K562 (cell line): ENCODE measurements at regions not wholly inside any gene's neighbourhood (a gene's known extent, or its start where the extent isn't known, plus 50 kb on each side); places are given as distances from the start of the nearest gene placed in this dataset.

Experiments
- ATAC-seq: fragments of 200-7000 bp; cut with Tn5 transposase; 3 replicates; pipeline ENCODE4 v1.9.1; 2020; ENCODE audit warnings: moderate library complexity
- BruUV-seq: library from RNA; stranded (reverse); fragments of 400-500 nt; replicated peaks from 2 replicates; lab custom pipeline; 2021; lab: Mats Ljungman, UMichigan
- CTCF ChIA-PET: fragments of 300-600 bp; formaldehyde crosslinking; extraction: SDS; loops from one replicate; lab custom pipeline; 2021; ENCODE audit warnings: low intra/inter-chr PET ratio; lab: Yijun Ruan, JAX
- POLR2A ChIA-PET: fragments of 300-600, 350-650 bp; sonication (Branson Sonifier 250); formaldehyde crosslinking; extraction: SDS; loops from one replicate; lab custom pipeline; 2021; ENCODE audit warnings: antibody characterized with exemption, inconsistent platforms; lab: Yijun Ruan, JAX
- DNase-seq, 4 experiments: peaks; one replicate each; pipeline versions ENCODE4 v3.0.0 to v3.0.0-alpha.2; 2011 to 2018; ENCODE audit warnings: low spot score in 3 of 4, mixed read lengths in 3 of 4; ENCODE audit errors: extremely low read depth in 1 of 4
- FAIRE-seq: peaks from 2 replicates; lab custom pipeline; 2011; peaks lifted over from hg19 to GRCh38; lab: Jason Lieb, UNC
- H2AFZ ChIP-seq: 2 replicates; pipeline ENCODE4 v1.6.0; 2011; ENCODE audit warnings: low read depth, low read length, control low read depth, inconsistent platforms
- H3K27ac ChIP-seq: fragments of 200-600 bp; 3 replicates; pipeline ENCODE4 v1.8.0; 2011; ENCODE audit warnings: low read depth, mild to moderate bottlenecking, control low read depth, inconsistent platforms, low read length, moderate library complexity, mixed read lengths; ENCODE audit errors: extremely low read depth
- H3K27me3 ChIP-seq, 2 experiments: fragments of 300-600 bp in 1 of 2; 2 replicates in 1 of 2; 3 replicates in 1 of 2; pipeline versions ENCODE4 v1.6.0 to v1.8.0; 2011; ENCODE audit warnings: inconsistent platforms in 2 of 2, low read length in 2 of 2, mild to moderate bottlenecking in 1 of 2, mixed read lengths in 1 of 2, moderate library complexity in 1 of 2; ENCODE audit not compliant: control insufficient read depth in 2 of 2, insufficient read depth in 2 of 2
- H3K36me3 ChIP-seq: fragments of 300-600 bp; 3 replicates; pipeline ENCODE4 v1.8.0; 2011; ENCODE audit warnings: mild to moderate bottlenecking, low read length, inconsistent platforms; ENCODE audit not compliant: control insufficient read depth, insufficient read depth
- H3K4me1 ChIP-seq, 2 experiments: fragments of 200-600 bp in 1 of 2; replicated peaks in 1 of 2; 2 replicates in 1 of 2; 3 replicates in 1 of 2; pipeline versions ENCODE4 v1.5.1 to v1.8.0; 2011; ENCODE audit warnings: inconsistent platforms in 2 of 2, low read length in 2 of 2, mild to moderate bottlenecking in 1 of 2, mixed read lengths in 1 of 2, moderate library complexity in 1 of 2; ENCODE audit not compliant: control insufficient read depth in 2 of 2, insufficient read depth in 2 of 2
- H3K4me2 ChIP-seq: 2 replicates; pipeline ENCODE4 v1.6.1; 2011; ENCODE audit warnings: low read length, control low read depth, inconsistent platforms, mixed read lengths; ENCODE audit not compliant: insufficient read depth
- H3K4me3 ChIP-seq: fragments of 200-600 bp; sonication (generic), shearing (Covaris generic); 2 replicates; pipeline ENCODE4 v1.5.1; 2016; ENCODE audit warnings: control low read depth, inconsistent platforms
- H3K79me2 ChIP-seq: fragments of 200-600 bp; 3 replicates; pipeline ENCODE4 v1.8.0; 2011; ENCODE audit warnings: low read length, inconsistent platforms; ENCODE audit not compliant: control insufficient read depth, insufficient read depth
- H3K9ac ChIP-seq, 2 experiments: 2 replicates each; pipeline versions ENCODE4 v1.6.0 to v1.6.1; 2011; ENCODE audit warnings: low read depth in 2 of 2, low read length in 2 of 2, control low read depth in 1 of 2, inconsistent platforms in 1 of 2, mild to moderate bottlenecking in 1 of 2, mixed read lengths in 1 of 2; ENCODE audit not compliant: insufficient read depth in 1 of 2
- H3K9me1 ChIP-seq: one replicate; pipeline ENCODE4 v1.6.0; 2011; ENCODE audit warnings: inconsistent platforms, mild to moderate bottlenecking, low read length, moderate library complexity; ENCODE audit not compliant: control insufficient read depth, insufficient read depth
- H3K9me3 ChIP-seq: replicated peaks from 2 replicates; pipeline ENCODE4 v1.5.1; 2011; ENCODE audit warnings: low read depth, low read length, inconsistent platforms; ENCODE audit not compliant: control insufficient read depth, insufficient read depth
- H4K20me1 ChIP-seq: replicated peaks from 2 replicates; pipeline ENCODE4 v1.6.1; 2011; ENCODE audit warnings: low read length, inconsistent platforms, mixed read lengths; ENCODE audit not compliant: control insufficient read depth, insufficient read depth
- BRF1 ChIP-seq: IDR thresholded peaks from 3 replicates; pipeline ENCODE4 v1.6.1; 2011; ENCODE audit warnings: borderline replicate concordance, mild to moderate bottlenecking; ENCODE audit not compliant: insufficient read length; ENCODE audit errors: extremely low read depth
- CREBBP ChIP-seq: IDR thresholded peaks from one replicate; pipeline ENCODE4 v1.6.1; 2012; ENCODE audit warnings: low read depth, mild to moderate bottlenecking, control low read depth, inconsistent platforms, low read length
- FOXK1 ChIP-seq: sonication (generic); formaldehyde crosslinking; IDR thresholded peaks from 2 replicates; pipeline ENCODE4 v1.8.0; 2022; ENCODE audit warnings: missing genetic modification reagents, mild to moderate bottlenecking, borderline replicate concordance
- FOXK2 ChIP-seq, 2 experiments: fragments of 450-650 bp; IDR thresholded peaks in 1 of 2; conservative IDR thresholded peaks in 1 of 2; 2 replicates each; pipeline ENCODE4 v1.6.1; 2016; ENCODE audit warnings: low read depth in 2 of 2, mild to moderate bottlenecking in 1 of 2
- HDAC2 ChIP-seq: fragments of 450-650 bp; IDR thresholded peaks from 2 replicates; pipeline ENCODE4 v1.6.1; 2016; ENCODE audit warnings: mild to moderate bottlenecking
- HMGN3 ChIP-seq: IDR thresholded peaks from 2 replicates; pipeline ENCODE4 v1.6.1; 2011; ENCODE audit warnings: borderline replicate concordance, low read depth, mild to moderate bottlenecking, mixed read lengths, low read length; ENCODE audit not compliant: insufficient read length; ENCODE audit errors: extremely low read depth
- MTF1 ChIP-seq: fragments of 250-450 bp; sonication (Bioruptor Pico); IDR thresholded peaks from 2 replicates; pipeline ENCODE4 v1.9.0; 2021; ENCODE audit warnings: moderate library complexity, mild to moderate bottlenecking, inconsistent platforms, borderline replicate concordance
- PCBP1 ChIP-seq: fragments of 200-400 bp; formaldehyde crosslinking; IDR thresholded peaks from 2 replicates; pipeline ENCODE4 v1.6.1; 2018; ENCODE audit warnings: mild to moderate bottlenecking, low read depth, low read length; ENCODE audit not compliant: poor library complexity, severe bottlenecking
- POLR2B ChIP-seq: fragments of 450-650 bp; IDR thresholded peaks from 2 replicates; pipeline ENCODE4 v1.6.1; 2018; ENCODE audit warnings: low read depth; ENCODE audit not compliant: partially characterized antibody
- ZBTB7A ChIP-seq: IDR thresholded peaks from 2 replicates; pipeline ENCODE4 v1.6.1; 2011; ENCODE audit warnings: low read depth, mild to moderate bottlenecking, low read length, moderate library complexity, borderline replicate concordance; ENCODE audit not compliant: control insufficient read depth
- ZNF354B ChIP-seq: fragments of 250-450 bp; sonication (Bioruptor Pico); IDR thresholded peaks from 2 replicates; pipeline ENCODE4 v1.4.0; 2020
- WGBS: fragments of 100-300 bp; shearing (Covaris generic); methylation state at CpG from one replicate; pipeline ENCODE4 v1.1.6; 2016; ENCODE audit warnings: low coverage, mixed read lengths; ENCODE audit not compliant: insufficient coverage; ENCODE audit errors: missing lambda C conversion rate; 5-methylcytosine and 5-hydroxymethylcytosine counted together
- in situ Hi-C: fragments of 300-500 bp; cut with MboI; formaldehyde crosslinking; loops from 4 replicates; pipeline ENCODE4 v1.15.0; 2018; ENCODE audit warnings: inconsistent platforms, mixed read lengths
- intact Hi-C: fragments of 100-400 bp; cut with micrococcal nuclease; formaldehyde crosslinking; loops from 2 replicates; pipeline ENCODE4 v1.14.2; 2022
- TF ChIP-seq, protein P1 (sequence below): fragments of 250-450 bp; sonication (Bioruptor Pico); IDR thresholded peaks from 2 replicates; pipeline ENCODE4 v1.8.0; 2021; ENCODE audit warnings: borderline replicate concordance, mild to moderate bottlenecking, moderate library complexity; ENCODE audit not compliant: poor library complexity, severe bottlenecking
- TF ChIP-seq, protein P2 (sequence below): fragments of 250-450 bp; sonication (Bioruptor Pico); IDR thresholded peaks from 2 replicates; pipeline ENCODE4 v1.5.0; 2020; ENCODE audit warnings: mild to moderate bottlenecking, borderline replicate concordance
- TF ChIP-seq, protein P3 (sequence below): fragments of 150-350 bp; conservative IDR thresholded peaks from 2 replicates; pipeline ENCODE4 v1.6.1; 2014; ENCODE audit warnings: low read length
- TF ChIP-seq, protein P4 (sequence below): fragments of 450-650 bp; IDR thresholded peaks from one replicate; pipeline ENCODE4 v1.6.1; 2018; ENCODE audit warnings: mild to moderate bottlenecking, moderate library complexity; ENCODE audit not compliant: partially characterized antibody

DNA sequence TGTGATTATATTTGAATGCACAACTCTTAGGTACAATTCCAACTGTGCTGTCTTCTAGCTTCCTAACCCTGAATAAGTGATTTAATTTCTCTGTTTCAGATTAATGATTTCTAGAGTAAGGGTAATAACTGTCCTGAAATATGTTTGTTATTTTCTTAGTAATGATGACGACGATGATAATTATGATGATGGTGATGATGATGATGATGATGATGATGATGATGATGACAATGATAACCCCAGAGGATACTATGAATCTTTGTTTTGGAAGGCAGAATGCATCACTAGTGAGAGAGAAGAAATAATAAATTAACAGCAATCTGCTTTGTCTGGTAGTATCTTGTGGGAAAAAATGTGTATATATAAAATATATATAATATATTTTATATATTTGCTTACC lies 317.1 kb upstream of the CDH8 start:
- H3K9me1 ChIP-seq, result no peaks in the 10 kb centered on the region
- no peaks in the 10 kb centered on the region for H3K4me1 ChIP-seq
- H3K27ac ChIP-seq, result no peak overlapping the region
- in situ Hi-C loops (no loop called here), intact Hi-C loops (no loop called here)
- no peaks in the 10 kb centered on the region for H4K20me1 ChIP-seq
- no peak overlapping the region for H2AFZ ChIP-seq
- ChIA-PET CTCF (no interaction called here), POLR2A (no interaction called here)
- no peaks in the 10 kb centered on the region for H3K79me2 ChIP-seq
- no peak overlapping the region for H3K4me2 ChIP-seq
- no peaks in the 10 kb centered on the region for H3K9me3 ChIP-seq
- WGBS, result 0% methylated on average over 2 of the region's 2 CpGs
- no peaks in the 10 kb centered on the region for H3K36me3 ChIP-seq
- no peaks in the 10 kb centered on the region for H3K27me3 ChIP-seq
- FAIRE-seq (no peak), ATAC-seq (no peak), DNase-seq (no peak)
- no peak overlapping the region for H3K9ac ChIP-seq
- BruUV-seq, result no TSS peak
- no peak overlapping the region for H3K4me3 ChIP-seq
- TF ChIP-seq POLR2B, result no peak
- TF ChIP-seq, protein P1, sequence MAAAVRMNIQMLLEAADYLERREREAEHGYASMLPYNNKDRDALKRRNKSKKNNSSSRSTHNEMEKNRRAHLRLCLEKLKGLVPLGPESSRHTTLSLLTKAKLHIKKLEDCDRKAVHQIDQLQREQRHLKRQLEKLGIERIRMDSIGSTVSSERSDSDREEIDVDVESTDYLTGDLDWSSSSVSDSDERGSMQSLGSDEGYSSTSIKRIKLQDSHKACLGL, result no peak
- TF ChIP-seq FOXK2 (conservative IDR thresholded peaks at IDR 0.05 in 1 of 2, IDR thresholded peaks at IDR 0.05 in 1 of 2; ENCODE audit: low read depth in 2 of 2), result no peak
- no peak for TF ChIP-seq ZBTB7A
- no peak for TF ChIP-seq BRF1
- TF ChIP-seq CREBBP, result no peak
- no peak for TF ChIP-seq MTF1 (CRISPR knock-in tag)
- no peak for TF ChIP-seq FOXK1
- TF ChIP-seq PCBP1, result no peak
- TF ChIP-seq HMGN3, result no peak
- no peak for TF ChIP-seq HDAC2
- TF ChIP-seq, protein P2, sequence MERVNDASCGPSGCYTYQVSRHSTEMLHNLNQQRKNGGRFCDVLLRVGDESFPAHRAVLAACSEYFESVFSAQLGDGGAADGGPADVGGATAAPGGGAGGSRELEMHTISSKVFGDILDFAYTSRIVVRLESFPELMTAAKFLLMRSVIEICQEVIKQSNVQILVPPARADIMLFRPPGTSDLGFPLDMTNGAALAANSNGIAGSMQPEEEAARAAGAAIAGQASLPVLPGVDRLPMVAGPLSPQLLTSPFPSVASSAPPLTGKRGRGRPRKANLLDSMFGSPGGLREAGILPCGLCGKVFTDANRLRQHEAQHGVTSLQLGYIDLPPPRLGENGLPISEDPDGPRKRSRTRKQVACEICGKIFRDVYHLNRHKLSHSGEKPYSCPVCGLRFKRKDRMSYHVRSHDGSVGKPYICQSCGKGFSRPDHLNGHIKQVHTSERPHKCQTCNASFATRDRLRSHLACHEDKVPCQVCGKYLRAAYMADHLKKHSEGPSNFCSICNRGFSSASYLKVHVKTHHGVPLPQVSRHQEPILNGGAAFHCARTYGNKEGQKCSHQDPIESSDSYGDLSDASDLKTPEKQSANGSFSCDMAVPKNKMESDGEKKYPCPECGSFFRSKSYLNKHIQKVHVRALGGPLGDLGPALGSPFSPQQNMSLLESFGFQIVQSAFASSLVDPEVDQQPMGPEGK (CRISPR knock-in tag), result no peak
- TF ChIP-seq, protein P3, sequence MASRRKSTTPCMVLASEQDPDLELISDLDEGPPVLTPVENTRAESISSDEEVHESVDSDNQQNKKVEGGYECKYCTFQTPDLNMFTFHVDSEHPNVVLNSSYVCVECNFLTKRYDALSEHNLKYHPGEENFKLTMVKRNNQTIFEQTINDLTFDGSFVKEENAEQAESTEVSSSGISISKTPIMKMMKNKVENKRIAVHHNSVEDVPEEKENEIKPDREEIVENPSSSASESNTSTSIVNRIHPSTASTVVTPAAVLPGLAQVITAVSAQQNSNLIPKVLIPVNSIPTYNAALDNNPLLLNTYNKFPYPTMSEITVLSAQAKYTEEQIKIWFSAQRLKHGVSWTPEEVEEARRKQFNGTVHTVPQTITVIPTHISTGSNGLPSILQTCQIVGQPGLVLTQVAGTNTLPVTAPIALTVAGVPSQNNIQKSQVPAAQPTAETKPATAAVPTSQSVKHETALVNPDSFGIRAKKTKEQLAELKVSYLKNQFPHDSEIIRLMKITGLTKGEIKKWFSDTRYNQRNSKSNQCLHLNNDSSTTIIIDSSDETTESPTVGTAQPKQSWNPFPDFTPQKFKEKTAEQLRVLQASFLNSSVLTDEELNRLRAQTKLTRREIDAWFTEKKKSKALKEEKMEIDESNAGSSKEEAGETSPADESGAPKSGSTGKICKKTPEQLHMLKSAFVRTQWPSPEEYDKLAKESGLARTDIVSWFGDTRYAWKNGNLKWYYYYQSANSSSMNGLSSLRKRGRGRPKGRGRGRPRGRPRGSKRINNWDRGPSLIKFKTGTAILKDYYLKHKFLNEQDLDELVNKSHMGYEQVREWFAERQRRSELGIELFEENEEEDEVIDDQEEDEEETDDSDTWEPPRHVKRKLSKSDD, result no peak
- no peak for TF ChIP-seq ZNF354B (CRISPR knock-in tag)
- TF ChIP-seq, protein P4, sequence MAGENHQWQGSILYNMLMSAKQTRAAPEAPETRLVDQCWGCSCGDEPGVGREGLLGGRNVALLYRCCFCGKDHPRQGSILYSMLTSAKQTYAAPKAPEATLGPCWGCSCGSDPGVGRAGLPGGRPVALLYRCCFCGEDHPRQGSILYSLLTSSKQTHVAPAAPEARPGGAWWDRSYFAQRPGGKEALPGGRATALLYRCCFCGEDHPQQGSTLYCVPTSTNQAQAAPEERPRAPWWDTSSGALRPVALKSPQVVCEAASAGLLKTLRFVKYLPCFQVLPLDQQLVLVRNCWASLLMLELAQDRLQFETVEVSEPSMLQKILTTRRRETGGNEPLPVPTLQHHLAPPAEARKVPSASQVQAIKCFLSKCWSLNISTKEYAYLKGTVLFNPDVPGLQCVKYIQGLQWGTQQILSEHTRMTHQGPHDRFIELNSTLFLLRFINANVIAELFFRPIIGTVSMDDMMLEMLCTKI, result no peak
